ENCODE measurements at regions not wholly inside any gene's neighbourhood (a gene's known extent, or its start where the extent isn't known, plus 50 kb on each side); places are given as distances from the start of the nearest gene placed in this dataset.

- Histone ChIP-seq H3K9me3 (no peaks in the 10 kb centered on the region), H3K4me2 (no peak overlapping the region), H3K4me1 (no peaks in the 10 kb centered on the region), H3K4me3 (no peak overlapping the region), H3K27ac (no peak overlapping the region)
- FAIRE-seq (no peak), ATAC-seq (no peak), DNase-seq (ENCODE audit: low read depth in 1 of 2, low spot score in 1 of 2) (no peak)
- 66% methylated on average over 11 of the region's 11 CpGs for WGBS (ENCODE audit: missing lambda C conversion rate)
- ChIA-PET POLR2A (no interaction called here), CTCF (interaction anchor here (0.7 to 1.1 kb wide), 2 partner anchors 293 to 706 kb away, joined by 3 read pairs; no protein-coding TSS in a partner anchor)
- TF ChIP-seq RARB (CRISPR knock-in tag; IDR thresholded peaks at IDR 0.05), result no peak
- TF ChIP-seq HEYL (CRISPR knock-in tag; IDR thresholded peaks at IDR 0.05), result no peak
- TF ChIP-seq FOSL2 (IDR thresholded peaks at IDR 0.05), result no peak
- no peak for TF ChIP-seq FOSL2 (CRISPR knock-in tag; IDR thresholded peaks at IDR 0.05)
- TF ChIP-seq ELK1 (IDR thresholded peaks at IDR 0.05; ENCODE audit: low read depth, low read length), result no peak
- TF ChIP-seq RCOR1 (IDR thresholded peaks at IDR 0.05; ENCODE audit: low read depth, low read length), result no peak
- TF ChIP-seq JUN (IDR thresholded peaks at IDR 0.05), result no peak
- TF ChIP-seq SMC3 (IDR thresholded peaks at IDR 0.05), result no peak
- no peak for TF ChIP-seq BCL3 (IDR thresholded peaks at IDR 0.05)
- TF ChIP-seq, protein P1, sequence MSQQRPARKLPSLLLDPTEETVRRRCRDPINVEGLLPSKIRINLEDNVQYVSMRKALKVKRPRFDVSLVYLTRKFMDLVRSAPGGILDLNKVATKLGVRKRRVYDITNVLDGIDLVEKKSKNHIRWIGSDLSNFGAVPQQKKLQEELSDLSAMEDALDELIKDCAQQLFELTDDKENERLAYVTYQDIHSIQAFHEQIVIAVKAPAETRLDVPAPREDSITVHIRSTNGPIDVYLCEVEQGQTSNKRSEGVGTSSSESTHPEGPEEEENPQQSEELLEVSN (IDR thresholded peaks at IDR 0.05; ENCODE audit: borderline replicate concordance, low read depth), result no peak
- no peak for TF ChIP-seq CBX2 (IDR thresholded peaks at IDR 0.05; ENCODE audit: borderline replicate concordance, low read depth)
- TF ChIP-seq ZFP36 (IDR thresholded peaks at IDR 0.05; ENCODE audit: borderline replicate concordance, partially characterized antibody), result no peak
- no peak for TF ChIP-seq MAZ (IDR thresholded peaks at IDR 0.05; ENCODE audit: borderline replicate concordance, low read depth, low read length)
- TF ChIP-seq TP53 (CRISPR knock-in tag; IDR thresholded peaks at IDR 0.05), result no peak
- TF ChIP-seq MAFK (IDR thresholded peaks at IDR 0.05; ENCODE audit: partially characterized antibody), result no peak
- TF ChIP-seq CTCF (IDR thresholded peaks at IDR 0.05), result no peak
These were observed 114.7 kb upstream of the CARD11 start for GRCh38 chr7:3158341-3158760.

DNA sequence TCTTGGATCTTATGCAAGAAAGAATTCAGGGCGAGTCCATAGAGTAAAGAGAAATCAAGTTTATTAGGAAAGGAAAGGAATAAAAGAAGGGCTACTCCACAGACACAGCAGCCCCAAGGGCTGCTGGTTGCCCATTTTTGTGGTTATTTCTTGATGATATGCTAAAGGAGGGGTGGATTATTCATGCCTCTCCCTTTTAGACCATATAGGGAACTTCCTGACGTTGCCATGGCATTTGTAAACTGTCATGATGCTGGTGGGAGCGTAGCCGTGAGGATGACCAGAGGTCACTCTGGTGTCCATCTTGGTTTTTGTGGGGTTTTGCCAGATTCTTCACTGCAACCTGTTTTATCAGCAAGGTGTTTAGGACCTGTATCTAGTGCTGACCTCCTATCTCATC, 115.4 kb upstream of the CARD11 start:
- ChIA-PET CTCF (interaction anchor here (1.1 kb wide), 1 partner anchor 294 kb away, joined by 3 read pairs; no protein-coding TSS in a partner anchor), POLR2A (interaction anchor here (0.7 kb wide), 1 partner anchor 1473 kb away, joined by 3 read pairs; no protein-coding TSS in a partner anchor)
- WGBS (ENCODE audit: missing lambda C conversion rate), result 46% methylated on average over 4 of the region's 4 CpGs
- H3K9me3 ChIP-seq, result no peaks in the 10 kb centered on the region
- FAIRE-seq (no peak), ATAC-seq (no peak), DNase-seq (ENCODE audit: low read depth in 1 of 2, low spot score in 1 of 2) (no peak)
- H3K4me2 ChIP-seq, result no peak overlapping the region
- no peak overlapping the region for H3K4me3 ChIP-seq
- H3K27ac ChIP-seq, result no peak overlapping the region
- H3K4me1 ChIP-seq, result no peaks in the 10 kb centered on the region
- no peak for TF ChIP-seq TP53 (CRISPR knock-in tag; IDR thresholded peaks at IDR 0.05)
- no peak for TF ChIP-seq PBX3 (IDR thresholded peaks at IDR 0.05)
- TF ChIP-seq EP300 (IDR thresholded peaks at IDR 0.05), result no peak
- TF ChIP-seq NPAS2 (CRISPR knock-in tag; IDR thresholded peaks at IDR 0.05; ENCODE audit: borderline replicate concordance), result no peak
- TF ChIP-seq MYC (IDR thresholded peaks at IDR 0.05; ENCODE audit: borderline replicate concordance, low read length), result no peak
- TF ChIP-seq, protein P2, sequence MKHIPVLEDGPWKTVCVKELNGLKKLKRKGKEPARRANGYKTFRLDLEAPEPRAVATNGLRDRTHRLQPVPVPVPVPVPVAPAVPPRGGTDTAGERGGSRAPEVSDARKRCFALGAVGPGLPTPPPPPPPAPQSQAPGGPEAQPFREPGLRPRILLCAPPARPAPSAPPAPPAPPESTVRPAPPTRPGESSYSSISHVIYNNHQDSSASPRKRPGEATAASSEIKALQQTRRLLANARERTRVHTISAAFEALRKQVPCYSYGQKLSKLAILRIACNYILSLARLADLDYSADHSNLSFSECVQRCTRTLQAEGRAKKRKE (CRISPR knock-in tag; IDR thresholded peaks at IDR 0.05; ENCODE audit: low read depth), result no peak
- TF ChIP-seq NR3C1 (IDR thresholded peaks at IDR 0.05), result no peak
- no peak for TF ChIP-seq MAZ (IDR thresholded peaks at IDR 0.05; ENCODE audit: borderline replicate concordance, low read depth, low read length)
- TF ChIP-seq, protein P3, sequence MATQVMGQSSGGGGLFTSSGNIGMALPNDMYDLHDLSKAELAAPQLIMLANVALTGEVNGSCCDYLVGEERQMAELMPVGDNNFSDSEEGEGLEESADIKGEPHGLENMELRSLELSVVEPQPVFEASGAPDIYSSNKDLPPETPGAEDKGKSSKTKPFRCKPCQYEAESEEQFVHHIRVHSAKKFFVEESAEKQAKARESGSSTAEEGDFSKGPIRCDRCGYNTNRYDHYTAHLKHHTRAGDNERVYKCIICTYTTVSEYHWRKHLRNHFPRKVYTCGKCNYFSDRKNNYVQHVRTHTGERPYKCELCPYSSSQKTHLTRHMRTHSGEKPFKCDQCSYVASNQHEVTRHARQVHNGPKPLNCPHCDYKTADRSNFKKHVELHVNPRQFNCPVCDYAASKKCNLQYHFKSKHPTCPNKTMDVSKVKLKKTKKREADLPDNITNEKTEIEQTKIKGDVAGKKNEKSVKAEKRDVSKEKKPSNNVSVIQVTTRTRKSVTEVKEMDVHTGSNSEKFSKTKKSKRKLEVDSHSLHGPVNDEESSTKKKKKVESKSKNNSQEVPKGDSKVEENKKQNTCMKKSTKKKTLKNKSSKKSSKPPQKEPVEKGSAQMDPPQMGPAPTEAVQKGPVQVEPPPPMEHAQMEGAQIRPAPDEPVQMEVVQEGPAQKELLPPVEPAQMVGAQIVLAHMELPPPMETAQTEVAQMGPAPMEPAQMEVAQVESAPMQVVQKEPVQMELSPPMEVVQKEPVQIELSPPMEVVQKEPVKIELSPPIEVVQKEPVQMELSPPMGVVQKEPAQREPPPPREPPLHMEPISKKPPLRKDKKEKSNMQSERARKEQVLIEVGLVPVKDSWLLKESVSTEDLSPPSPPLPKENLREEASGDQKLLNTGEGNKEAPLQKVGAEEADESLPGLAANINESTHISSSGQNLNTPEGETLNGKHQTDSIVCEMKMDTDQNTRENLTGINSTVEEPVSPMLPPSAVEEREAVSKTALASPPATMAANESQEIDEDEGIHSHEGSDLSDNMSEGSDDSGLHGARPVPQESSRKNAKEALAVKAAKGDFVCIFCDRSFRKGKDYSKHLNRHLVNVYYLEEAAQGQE (IDR thresholded peaks at IDR 0.05), result no peak
- no peak for TF ChIP-seq SREBF2 (IDR thresholded peaks at IDR 0.05)
- TF ChIP-seq BHLHE40 (IDR thresholded peaks at IDR 0.05; ENCODE audit: low read depth, low read length), result no peak
- TF ChIP-seq ESRRA (IDR thresholded peaks at IDR 0.05; ENCODE audit: borderline replicate concordance, low read length), result no peak
- TF ChIP-seq, protein P1 (IDR thresholded peaks at IDR 0.05; ENCODE audit: borderline replicate concordance, low read depth), result no peak

All from A549 (cell line).